Endothelial cell of umbilical vein (primary cell): ENCODE measurements at regions not wholly inside any gene's neighbourhood (a gene's known extent, or its start where the extent isn't known, plus 50 kb on each side); places are given as distances from the start of the nearest gene placed in this dataset.

Experiments used
- BruUV-seq: library from RNA; stranded (reverse); fragments of 400-500 nt; replicated peaks from 2 replicates; lab custom pipeline; 2021; lab: Mats Ljungman, UMichigan
- CTCF ChIA-PET: fragments of 300-600, 350-600 bp; sonication (Branson Sonifier 250); formaldehyde crosslinking; loops from one replicate; lab custom pipeline; 2021; ENCODE audit warnings: antibody characterized with exemption, inconsistent platforms; lab: Charles Lee
- POLR2A ChIA-PET: fragments of 300-600, 350-600 bp; sonication (Branson Sonifier 250); formaldehyde crosslinking; loops from one replicate; lab custom pipeline; 2021; ENCODE audit warnings: antibody characterized with exemption, inconsistent platforms; lab: Charles Lee
- DNase-seq: peaks from one replicate; pipeline ENCODE4 v3.0.0-alpha.2; 2011; ENCODE audit warnings: low read depth, low spot score
- FAIRE-seq: peaks from 2 replicates; lab custom pipeline; 2011; peaks lifted over from hg19 to GRCh38; lab: Jason Lieb, UNC
- H2AFZ ChIP-seq: 2 replicates; pipeline ENCODE4 v1.6.0; 2012; ENCODE audit warnings: low read depth, low read length, control low read depth, inconsistent platforms
- H3K27ac ChIP-seq: 2 replicates; pipeline ENCODE4 v1.5.1; 2011; ENCODE audit warnings: low read depth, mild to moderate bottlenecking, control low read depth, low read length, moderate library complexity; ENCODE audit not compliant: insufficient read depth
- H3K27me3 ChIP-seq, 2 experiments: 2 replicates each; pipeline versions ENCODE4 v1.6.0 to v1.6.1; 2011; ENCODE audit warnings: low read length in 2 of 2, mixed read lengths in 1 of 2; ENCODE audit not compliant: control insufficient read depth in 2 of 2, insufficient read depth in 2 of 2
- H3K36me3 ChIP-seq, 2 experiments: 2 replicates in 1 of 2; 3 replicates in 1 of 2; pipeline ENCODE4 v1.5.1; 2011; ENCODE audit warnings: low read length in 2 of 2, mild to moderate bottlenecking in 1 of 2, moderate library complexity in 1 of 2; ENCODE audit not compliant: control insufficient read depth in 2 of 2, insufficient read depth in 2 of 2; ENCODE audit errors: extremely low read depth in 1 of 2
- H3K4me1 ChIP-seq: 3 replicates; pipeline ENCODE4 v1.5.1; 2011; ENCODE audit warnings: mild to moderate bottlenecking, low read length; ENCODE audit not compliant: control insufficient read depth, insufficient read depth; ENCODE audit errors: extremely low read depth
- H3K4me2 ChIP-seq: 2 replicates; pipeline ENCODE4 v1.6.1; 2011; ENCODE audit warnings: low read length, control low read depth, mixed read lengths; ENCODE audit not compliant: insufficient read depth
- H3K4me3 ChIP-seq, 3 experiments: fragments of 200-600 bp in 1 of 3; sonication (generic), shearing (Covaris generic) in 1 of 3; replicated peaks in 1 of 3; 2 replicates each; pipeline ENCODE4 v1.5.1; 2011 to 2016; ENCODE audit warnings: control low read depth in 3 of 3, low read length in 3 of 3, mild to moderate bottlenecking in 2 of 3, inconsistent platforms in 1 of 3, low read depth in 1 of 3, moderate library complexity in 1 of 3; ENCODE audit not compliant: insufficient read depth in 1 of 3
- H3K79me2 ChIP-seq: 2 replicates; pipeline ENCODE4 v1.6.0; 2012; ENCODE audit warnings: low read length, inconsistent platforms; ENCODE audit not compliant: control insufficient read depth, insufficient read depth
- H3K9ac ChIP-seq: replicated peaks from 2 replicates; pipeline ENCODE3; 2011; ENCODE audit warnings: low read length, control low read depth; ENCODE audit not compliant: insufficient read depth; ENCODE audit errors: extremely low read depth
- H3K9me1 ChIP-seq: replicated peaks from 3 replicates; pipeline ENCODE4 v1.6.0; 2011; ENCODE audit warnings: mild to moderate bottlenecking, low read length; ENCODE audit not compliant: control insufficient read depth, insufficient read depth; ENCODE audit errors: extremely low read depth
- H3K9me3 ChIP-seq: replicated peaks from 2 replicates; pipeline ENCODE4 v1.5.1; 2012; ENCODE audit warnings: low read length, inconsistent platforms; ENCODE audit not compliant: control insufficient read depth, insufficient read depth
- H4K20me1 ChIP-seq: replicated peaks from 2 replicates; pipeline ENCODE3; 2011; ENCODE audit warnings: mild to moderate bottlenecking, low read length; ENCODE audit not compliant: control insufficient read depth, insufficient read depth; ENCODE audit errors: extremely low read depth
- EZH2 ChIP-seq: IDR thresholded peaks from 2 replicates; pipeline ENCODE4 v1.6.1; 2012; ENCODE audit warnings: borderline replicate concordance, low read depth, mild to moderate bottlenecking, moderate library complexity, low read length, inconsistent platforms; ENCODE audit not compliant: severe bottlenecking
- FOS ChIP-seq: IDR thresholded peaks from 2 replicates; pipeline ENCODE4 v1.6.1; 2011; ENCODE audit warnings: mild to moderate bottlenecking, low read length, moderate library complexity, borderline replicate concordance; ENCODE audit not compliant: insufficient read depth
- GATA2 ChIP-seq: IDR thresholded peaks from 2 replicates; pipeline ENCODE4 v1.7.0; 2011; ENCODE audit warnings: low read depth, mild to moderate bottlenecking, moderate library complexity, mixed read lengths, low read length; ENCODE audit not compliant: insufficient read length, insufficient read depth
- JUN ChIP-seq: IDR thresholded peaks from 2 replicates; pipeline ENCODE4 v1.6.1; 2011; ENCODE audit warnings: borderline replicate concordance, low read depth; ENCODE audit not compliant: insufficient read length, insufficient read depth
- MYC ChIP-seq: IDR thresholded peaks from one replicate; pipeline ENCODE4 v1.6.1; 2011; ENCODE audit warnings: mild to moderate bottlenecking, low read depth, low read length
- POLR2A ChIP-seq: IDR thresholded peaks from 2 replicates; pipeline ENCODE4 v1.6.1; 2012; ENCODE audit warnings: low read depth, mild to moderate bottlenecking, control low read depth, low read length
- POLR2AphosphoS5 ChIP-seq: IDR thresholded peaks from 2 replicates; pipeline ENCODE4 v1.6.1; 2012; ENCODE audit warnings: low read depth, mild to moderate bottlenecking, control low read depth, low read length, moderate library complexity; ENCODE audit not compliant: insufficient read depth
- dilution Hi-C: fragments of 300-500 bp; cut with MboI; formaldehyde crosslinking; loops from one replicate; pipeline ENCODE4 v1.15.0; 2019; ENCODE audit warnings: low sequenced_read_pairs; ENCODE audit not compliant: extremely low pct_ligation_motif_present
- intact Hi-C: fragments of 100-400 bp; cut with micrococcal nuclease; formaldehyde crosslinking; loops from one replicate; pipeline ENCODE4 v1.10.0; 2022
- TF ChIP-seq, protein P1 (sequence below): IDR thresholded peaks from 2 replicates; pipeline ENCODE4 v1.6.1; 2011; ENCODE audit not compliant: insufficient read depth, insufficient read length
- TF ChIP-seq, protein P2 (sequence below), 2 donors: IDR thresholded peaks; 1 replicate in 1 of 2; 2 replicates in 1 of 2; pipeline ENCODE4 v1.5.1; 2011; ENCODE audit warnings: low read length in 2 of 2, mild to moderate bottlenecking in 2 of 2, moderate library complexity in 2 of 2, control low read depth in 1 of 2, inconsistent platforms in 1 of 2, low read depth in 1 of 2; ENCODE audit not compliant: insufficient read depth in 1 of 2; ENCODE audit errors: extremely low read depth in 1 of 2

DNA sequence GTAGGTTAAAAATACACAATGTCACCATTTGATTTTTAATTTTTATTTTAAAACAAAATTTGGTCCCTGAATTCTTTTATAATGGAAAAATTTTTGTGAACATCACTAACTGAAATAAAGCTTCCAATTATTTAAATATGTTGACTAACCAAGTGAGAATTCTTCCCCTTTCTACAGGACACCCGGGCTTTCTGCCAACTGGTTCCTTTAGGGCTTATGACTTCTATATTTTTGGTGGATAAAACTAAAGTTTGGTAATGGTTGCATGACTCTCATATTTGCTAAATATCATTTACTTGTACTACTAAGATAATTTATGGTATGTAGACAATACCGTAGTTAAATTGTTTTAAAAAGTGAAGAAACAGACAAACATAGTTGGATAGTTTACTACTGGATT lies 291.0 kb upstream of the DOK6 start:
- CTCF ChIA-PET = no interaction called here
- H2AFZ ChIP-seq = no peak overlapping the region
- H4K20me1 ChIP-seq = no peaks in the 10 kb centered on the region
- H3K27ac ChIP-seq = no peak overlapping the region
- H3K9me1 ChIP-seq = no peaks in the 10 kb centered on the region
- intact Hi-C loops (no loop called here), dilution Hi-C loops (no loop called here)
- H3K9me3 ChIP-seq = no peaks in the 10 kb centered on the region
- no peak overlapping the region for H3K4me2 ChIP-seq
- H3K9ac ChIP-seq = no peak overlapping the region
- no peak for FAIRE-seq
- DNase-seq = no peak
- H3K4me1 ChIP-seq = no peaks in the 10 kb centered on the region
- TF ChIP-seq, protein P1, sequence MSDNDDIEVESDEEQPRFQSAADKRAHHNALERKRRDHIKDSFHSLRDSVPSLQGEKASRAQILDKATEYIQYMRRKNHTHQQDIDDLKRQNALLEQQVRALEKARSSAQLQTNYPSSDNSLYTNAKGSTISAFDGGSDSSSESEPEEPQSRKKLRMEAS = no peak
- TF ChIP-seq FOS = no peak
- TF ChIP-seq GATA2 = no peak
- TF ChIP-seq EZH2 = no peak
- no peak for TF ChIP-seq POLR2AphosphoS5
- TF ChIP-seq MYC = no peak
- TF ChIP-seq, protein P2, sequence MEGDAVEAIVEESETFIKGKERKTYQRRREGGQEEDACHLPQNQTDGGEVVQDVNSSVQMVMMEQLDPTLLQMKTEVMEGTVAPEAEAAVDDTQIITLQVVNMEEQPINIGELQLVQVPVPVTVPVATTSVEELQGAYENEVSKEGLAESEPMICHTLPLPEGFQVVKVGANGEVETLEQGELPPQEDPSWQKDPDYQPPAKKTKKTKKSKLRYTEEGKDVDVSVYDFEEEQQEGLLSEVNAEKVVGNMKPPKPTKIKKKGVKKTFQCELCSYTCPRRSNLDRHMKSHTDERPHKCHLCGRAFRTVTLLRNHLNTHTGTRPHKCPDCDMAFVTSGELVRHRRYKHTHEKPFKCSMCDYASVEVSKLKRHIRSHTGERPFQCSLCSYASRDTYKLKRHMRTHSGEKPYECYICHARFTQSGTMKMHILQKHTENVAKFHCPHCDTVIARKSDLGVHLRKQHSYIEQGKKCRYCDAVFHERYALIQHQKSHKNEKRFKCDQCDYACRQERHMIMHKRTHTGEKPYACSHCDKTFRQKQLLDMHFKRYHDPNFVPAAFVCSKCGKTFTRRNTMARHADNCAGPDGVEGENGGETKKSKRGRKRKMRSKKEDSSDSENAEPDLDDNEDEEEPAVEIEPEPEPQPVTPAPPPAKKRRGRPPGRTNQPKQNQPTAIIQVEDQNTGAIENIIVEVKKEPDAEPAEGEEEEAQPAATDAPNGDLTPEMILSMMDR (IDR thresholded peaks at IDR 0.05; ENCODE audit: extremely low read depth in 1 of 2, insufficient read depth in 1 of 2, low read depth in 1 of 2, low read length in 2 of 2) = no peak
- TF ChIP-seq POLR2A = no peak
- TF ChIP-seq JUN = no peak
- H3K27me3 ChIP-seq = no peaks in the 10 kb centered on the region
- no TSS peak for BruUV-seq
- no peaks in the 10 kb centered on the region for H3K36me3 ChIP-seq
- POLR2A ChIA-PET = no interaction called here
- no peak overlapping the region for H3K4me3 ChIP-seq
- no peaks in the 10 kb centered on the region for H3K79me2 ChIP-seq
